Amniotic epithelial cell (primary cell): ENCODE measurements at regions not wholly inside any gene's neighbourhood (a gene's known extent, or its start where the extent isn't known, plus 50 kb on each side); places are given as distances from the start of the nearest gene placed in this dataset.
A peak's percentile ranks its signal among the peaks of the same experiment; 100 is the strongest.

Source experiments
- DNase-seq: peaks from one replicate; pipeline ENCODE4 v3.0.0-alpha.2; 2010; ENCODE audit warnings: low read depth

GRCh38 chr10:88207121-88207546, 343.7 kb downstream of the PTEN start:
- no peak for DNase-seq

DNA sequence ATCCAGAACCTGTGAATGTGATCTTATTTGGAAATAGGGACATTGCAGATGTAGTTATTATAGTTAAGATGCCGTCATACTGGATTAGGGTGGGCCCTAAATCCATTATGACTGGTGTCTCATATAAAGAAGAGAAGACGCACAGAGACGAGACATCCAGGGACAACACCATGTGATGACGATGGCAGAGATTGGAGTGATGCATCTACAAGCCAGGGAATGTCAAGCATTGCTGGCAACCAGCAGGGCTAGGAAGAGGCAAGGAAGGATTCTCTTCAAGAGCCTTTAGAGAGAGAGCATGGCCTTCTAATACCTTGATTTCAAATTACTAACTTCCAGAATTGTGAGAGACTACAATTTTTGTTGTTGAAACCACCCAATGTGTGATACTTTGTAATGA, 345.8 kb downstream of the PTEN start:
- DNase-seq, result no peak

- peak; percentile 11 for DNase-seq
Measured at GRCh38 chr10:88209837-88210561, 346.6 kb downstream of the PTEN start.

DNA sequence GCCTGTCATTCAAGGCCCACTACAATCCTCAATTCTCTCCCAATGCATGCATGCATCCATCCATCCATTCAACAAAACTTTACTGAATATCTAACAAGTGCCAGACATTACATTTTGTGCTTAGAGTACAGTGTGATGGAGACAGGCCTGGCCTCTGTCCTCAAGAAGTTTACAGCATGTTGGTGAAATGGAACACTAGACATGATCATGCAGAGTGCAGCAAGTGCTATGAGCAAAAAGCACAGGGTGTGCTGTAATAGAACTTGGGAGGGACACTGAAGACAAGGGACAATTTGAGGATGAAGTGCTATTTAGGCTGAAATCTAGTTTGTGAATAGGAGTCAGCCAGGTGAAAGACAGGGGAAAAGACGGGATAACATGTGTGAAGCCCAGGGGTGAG, 347.8 kb downstream of the PTEN start:
- DNase-seq, result no peak

DNA sequence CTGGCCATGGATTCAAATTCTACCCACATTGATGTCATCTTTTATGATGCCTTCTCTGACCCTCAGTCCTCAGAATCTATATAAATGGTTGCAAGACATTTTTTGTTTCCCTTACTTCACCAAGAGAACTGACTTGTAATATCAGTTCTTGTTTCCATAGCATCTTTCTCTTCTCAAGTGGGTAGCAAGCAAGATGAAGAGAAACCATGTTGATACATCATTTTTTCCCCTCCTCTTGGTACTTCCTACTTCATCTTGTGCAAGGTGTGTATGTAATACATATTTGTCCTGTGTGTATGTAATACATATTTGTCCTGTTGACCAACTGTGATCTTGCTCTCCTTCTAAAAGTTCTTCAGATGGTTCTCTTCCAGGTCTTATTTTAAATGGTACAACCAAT, 348.6 kb downstream of the PTEN start:
- DNase-seq, result no peak

- no peak for DNase-seq
Measured at GRCh38 chr10:88213065-88213605, 349.7 kb downstream of the PTEN start.

GRCh38 chr10:88216976-88217375, 353.6 kb downstream of the PTEN start:
- no peak for DNase-seq

DNA sequence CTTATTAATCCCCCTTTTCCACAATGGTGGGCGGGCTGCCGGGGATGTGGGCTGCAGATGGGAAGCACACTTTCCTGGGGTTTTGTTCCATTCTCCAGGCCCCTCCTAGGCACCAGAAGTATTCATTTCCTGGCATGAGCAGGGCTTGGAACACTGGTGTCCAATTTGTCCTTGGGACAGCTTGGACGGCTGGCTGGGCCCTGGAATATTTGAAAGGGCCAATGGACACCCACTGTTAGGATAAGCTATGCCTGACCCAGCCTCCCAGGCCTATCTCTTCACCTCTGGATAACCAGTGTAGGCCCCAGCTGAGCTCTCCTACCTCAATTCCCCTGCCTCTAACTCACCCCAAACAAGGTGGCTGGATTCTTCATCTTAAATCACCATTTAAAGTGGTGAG, 354.9 kb downstream of the PTEN start:
- no peak for DNase-seq

- no peak for DNase-seq
Measured at GRCh38 chr10:88219753-88220152, 356.3 kb downstream of the PTEN start.

GRCh38 chr10:88221010-88221973, 357.9 kb downstream of the PTEN start:
- no peak for DNase-seq

- DNase-seq, result peak; percentile 22
Measured at GRCh38 chr10:88222881-88223280, 359.5 kb downstream of the PTEN start.
